Immature natural killer cell (primary cell): ENCODE measurements at regions not wholly inside any gene's neighbourhood (a gene's known extent, or its start where the extent isn't known, plus 50 kb on each side); places are given as distances from the start of the nearest gene placed in this dataset.

Experiments
- DNase-seq, 3 donors: peaks; one replicate each; pipeline ENCODE4 v3.0.0; 2022; ENCODE audit warnings: mixed read lengths in 1 of 3
- H3K27ac Mint-ChIP-seq, 6 donors: one replicate each; pipeline ENCODE4 v1.8.0; 2020; ENCODE audit warnings: mixed read lengths in 6 of 6, mild to moderate bottlenecking in 5 of 6, inconsistent platforms in 4 of 6, moderate library complexity in 3 of 6
- H3K27me3 Mint-ChIP-seq, 3 donors: one replicate each; pipeline ENCODE4 v1.8.0; 2020 to 2021; ENCODE audit warnings: low read depth in 3 of 3, mild to moderate bottlenecking in 3 of 3, mixed read lengths in 3 of 3, moderate library complexity in 3 of 3, inconsistent platforms in 1 of 3
- H3K36me3 Mint-ChIP-seq, 3 donors: one replicate each; pipeline ENCODE4 v1.8.0; 2020; ENCODE audit warnings: mixed read lengths in 3 of 3, inconsistent platforms in 2 of 3, mild to moderate bottlenecking in 2 of 3
- H3K4me1 Mint-ChIP-seq, 2 donors: one replicate each; pipeline ENCODE4 v1.8.0; 2020; ENCODE audit warnings: inconsistent platforms in 2 of 2, mild to moderate bottlenecking in 2 of 2, mixed read lengths in 2 of 2, moderate library complexity in 1 of 2
- H3K4me3 Mint-ChIP-seq, 5 donors: one replicate each; pipeline ENCODE4 v1.8.0; 2020; ENCODE audit warnings: mild to moderate bottlenecking in 5 of 5, mixed read lengths in 5 of 5, inconsistent platforms in 3 of 5, moderate library complexity in 3 of 5
- H3K9me3 Mint-ChIP-seq, 6 donors: one replicate each; pipeline ENCODE4 v1.8.0; 2020; ENCODE audit warnings: mild to moderate bottlenecking in 6 of 6, mixed read lengths in 6 of 6, inconsistent platforms in 4 of 6, moderate library complexity in 3 of 6

GRCh38 chr2:67241453-67241852, 155.7 kb upstream of the ETAA1 start:
- no peaks in the 10 kb centered on the region for H3K36me3 Mint-ChIP-seq
- H3K27me3 Mint-ChIP-seq, result peaks cover 0 to 4% (median 2%) of the 10 kb centered on the region in 3 donors
- no peaks in the 10 kb centered on the region for H3K4me1 Mint-ChIP-seq
- H3K4me3 Mint-ChIP-seq, result no peak overlapping the region
- no peak overlapping the region for H3K27ac Mint-ChIP-seq
- no peaks in the 10 kb centered on the region for H3K9me3 Mint-ChIP-seq
- DNase-seq, result no peak

- H3K36me3 Mint-ChIP-seq, result no peaks in the 10 kb centered on the region
- no peak overlapping the region for H3K27ac Mint-ChIP-seq
- DNase-seq, result no peak
- H3K27me3 Mint-ChIP-seq, result peaks cover 0 to 5% (median 2%) of the 10 kb centered on the region in 3 donors
- H3K4me1 Mint-ChIP-seq, result no peaks in the 10 kb centered on the region
- no peaks in the 10 kb centered on the region for H3K9me3 Mint-ChIP-seq
- H3K4me3 Mint-ChIP-seq, result no peak overlapping the region
Measured at GRCh38 chr2:67242456-67242855, 154.7 kb upstream of the ETAA1 start.

GRCh38 chr2:67243919-67244318, 153.2 kb upstream of the ETAA1 start:
- Mint-ChIP-seq H3K4me3 (no peak overlapping the region), H3K27me3 (peaks cover 0 to 5% (median 2%) of the 10 kb centered on the region in 3 donors), H3K27ac (no peak overlapping the region), H3K9me3 (no peaks in the 10 kb centered on the region), H3K4me1 (no peaks in the 10 kb centered on the region), H3K36me3 (no peaks in the 10 kb centered on the region)
- DNase-seq, result no peak

- Mint-ChIP-seq H3K27me3 (peaks cover 0 to 5% (median 4%) of the 10 kb centered on the region in 3 donors), H3K9me3 (no peaks in the 10 kb centered on the region), H3K4me1 (no peaks in the 10 kb centered on the region), H3K4me3 (no peak overlapping the region), H3K36me3 (no peaks in the 10 kb centered on the region), H3K27ac (no peak overlapping the region)
- DNase-seq, result no peak
Measured at GRCh38 chr2:67246791-67247190, 150.3 kb upstream of the ETAA1 start.

- H3K4me3 Mint-ChIP-seq, result no peak overlapping the region
- H3K36me3 Mint-ChIP-seq, result no peaks in the 10 kb centered on the region
Measured at GRCh38 chr2:67251741-67252140, 145.4 kb upstream of the ETAA1 start.

GRCh38 chr2:67255933-67256615, 141.1 kb upstream of the ETAA1 start:
- peaks cover 0 to 2% (median 2%) of the 10 kb centered on the region in 3 donors for H3K27me3 Mint-ChIP-seq
- H3K4me3 Mint-ChIP-seq, result no peak overlapping the region
- no peaks in the 10 kb centered on the region for H3K4me1 Mint-ChIP-seq
- H3K36me3 Mint-ChIP-seq, result no peaks in the 10 kb centered on the region
- H3K27ac Mint-ChIP-seq, result no peak overlapping the region
- no peak for DNase-seq
- peaks cover 0 to 7% (median 0%) of the 10 kb centered on the region in 6 donors for H3K9me3 Mint-ChIP-seq

More at GRCh38 chr2:67251741-67252140, 145.4 kb upstream of the ETAA1 start:
- Mint-ChIP-seq H3K27me3 (peaks cover 0 to 4% (median 2%) of the 10 kb centered on the region in 3 donors), H3K27ac (no peak overlapping the region), H3K4me1 (no peaks in the 10 kb centered on the region), H3K9me3 (peaks cover 0 to 7% (median 0%) of the 10 kb centered on the region in 6 donors)
- no peak for DNase-seq

GRCh38 chr2:67256892-67257291, 140.2 kb upstream of the ETAA1 start:
- H3K36me3 Mint-ChIP-seq, result no peaks in the 10 kb centered on the region
- H3K9me3 Mint-ChIP-seq, result peaks cover 0 to 7% (median 0%) of the 10 kb centered on the region in 6 donors

GRCh38 chr2:67258122-67258521, 139.0 kb upstream of the ETAA1 start:
- no peak for DNase-seq
- Mint-ChIP-seq H3K4me3 (no peak overlapping the region), H3K4me1 (no peaks in the 10 kb centered on the region), H3K36me3 (no peaks in the 10 kb centered on the region), H3K27me3 (peaks cover 0 to 5% (median 2%) of the 10 kb centered on the region in 3 donors), H3K27ac (no peak overlapping the region), H3K9me3 (peaks cover 0 to 1% (median 0%) of the 10 kb centered on the region in 6 donors)

More at GRCh38 chr2:67256892-67257291, 140.2 kb upstream of the ETAA1 start:
- DNase-seq, result no peak
- no peak overlapping the region for H3K4me3 Mint-ChIP-seq
- no peaks in the 10 kb centered on the region for H3K4me1 Mint-ChIP-seq
- peaks cover 0 to 5% (median 2%) of the 10 kb centered on the region in 3 donors for H3K27me3 Mint-ChIP-seq
- H3K27ac Mint-ChIP-seq, result no peak overlapping the region

- peaks cover 0 to 5% (median 2%) of the 10 kb centered on the region in 3 donors for H3K27me3 Mint-ChIP-seq
- DNase-seq, result no peak
- peaks cover 0 to 1% (median 0%) of the 10 kb centered on the region in 6 donors for H3K9me3 Mint-ChIP-seq
- no peaks in the 10 kb centered on the region for H3K36me3 Mint-ChIP-seq
- H3K4me3 Mint-ChIP-seq, result no peak overlapping the region
- no peaks in the 10 kb centered on the region for H3K4me1 Mint-ChIP-seq
- H3K27ac Mint-ChIP-seq, result no peak overlapping the region
Measured at GRCh38 chr2:67258831-67259230, 138.3 kb upstream of the ETAA1 start.

GRCh38 chr2:67259556-67260342, 137.4 kb upstream of the ETAA1 start:
- Mint-ChIP-seq H3K27ac (no peak overlapping the region), H3K27me3 (peaks cover 0 to 5% (median 0%) of the 10 kb centered on the region in 3 donors), H3K36me3 (no peaks in the 10 kb centered on the region), H3K4me3 (no peak overlapping the region), H3K4me1 (no peaks in the 10 kb centered on the region), H3K9me3 (peaks cover 0 to 1% (median 0%) of the 10 kb centered on the region in 6 donors)
- DNase-seq, result no peak

- no peak for DNase-seq
- peaks cover 0 to 5% (median 0%) of the 10 kb centered on the region in 3 donors for H3K27me3 Mint-ChIP-seq
- peaks cover 0 to 1% (median 0%) of the 10 kb centered on the region in 6 donors for H3K9me3 Mint-ChIP-seq
- no peaks in the 10 kb centered on the region for H3K4me1 Mint-ChIP-seq
- H3K36me3 Mint-ChIP-seq, result no peaks in the 10 kb centered on the region
- no peak overlapping the region for H3K27ac Mint-ChIP-seq
- H3K4me3 Mint-ChIP-seq, result no peak overlapping the region
Measured at GRCh38 chr2:67260343-67261277, 136.5 kb upstream of the ETAA1 start.

GRCh38 chr2:67267241-67267640, 129.9 kb upstream of the ETAA1 start:
- Mint-ChIP-seq H3K4me1 (no peaks in the 10 kb centered on the region), H3K9me3 (peaks cover 0 to 3% (median 0%) of the 10 kb centered on the region in 6 donors), H3K27me3 (peaks cover 0 to 5% (median 4%) of the 10 kb centered on the region in 3 donors), H3K27ac (no peak overlapping the region), H3K36me3 (no peaks in the 10 kb centered on the region), H3K4me3 (no peak overlapping the region)
- DNase-seq, result no peak

- Mint-ChIP-seq H3K9me3 (peaks cover 0 to 7% (median 0%) of the 10 kb centered on the region in 6 donors), H3K4me1 (no peaks in the 10 kb centered on the region), H3K27me3 (peaks cover 0 to 6% (median 4%) of the 10 kb centered on the region in 3 donors), H3K27ac (no peak overlapping the region), H3K36me3 (no peaks in the 10 kb centered on the region), H3K4me3 (no peak overlapping the region)
- DNase-seq, result no peak
Measured at GRCh38 chr2:67268797-67269196, 128.3 kb upstream of the ETAA1 start.
